Posterior vena cava (tissue), 2 donors: ENCODE measurements at regions not wholly inside any gene's neighbourhood (a gene's known extent, or its start where the extent isn't known, plus 50 kb on each side); places are given as distances from the start of the nearest gene placed in this dataset.

ENCODE experiments used
- DNase-seq: peaks from one replicate; pipeline ENCODE4 v3.0.0-alpha.2; 2020; ENCODE audit warnings: low spot score
- intact Hi-C, 2 donors: fragments of 100-400 bp; cut with DNase I; formaldehyde crosslinking; loops; one replicate each; pipeline versions ENCODE4 v1.14.1 to v1.14.2; 2022 to 2023
- donor health status: DM: yes; HTN: yes; CAD: no.
- donor health status: DM: yes; HTN: yes; CAD: no.

DNA sequence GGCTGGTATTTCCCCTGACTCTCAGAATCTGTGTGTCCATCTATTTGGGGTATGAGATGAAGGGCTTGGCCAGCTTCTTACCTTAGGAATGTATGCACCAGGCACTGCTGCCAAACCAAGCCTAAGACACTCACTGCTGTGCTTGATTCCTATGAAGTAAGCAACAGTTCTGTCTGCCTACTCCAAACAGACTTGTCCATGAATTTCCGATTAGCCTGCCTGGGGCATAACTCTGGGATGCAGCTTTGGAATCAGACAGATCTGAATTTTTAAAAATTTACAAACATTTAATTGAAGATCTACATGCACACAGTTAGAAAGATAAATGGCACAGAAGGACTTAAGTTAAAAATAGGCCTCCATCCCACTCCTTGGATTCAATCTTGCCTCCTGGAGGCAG lies 59.5 kb upstream of the JDP2 start:
- intact Hi-C loops = no loop called here
- no peak for DNase-seq

DNA sequence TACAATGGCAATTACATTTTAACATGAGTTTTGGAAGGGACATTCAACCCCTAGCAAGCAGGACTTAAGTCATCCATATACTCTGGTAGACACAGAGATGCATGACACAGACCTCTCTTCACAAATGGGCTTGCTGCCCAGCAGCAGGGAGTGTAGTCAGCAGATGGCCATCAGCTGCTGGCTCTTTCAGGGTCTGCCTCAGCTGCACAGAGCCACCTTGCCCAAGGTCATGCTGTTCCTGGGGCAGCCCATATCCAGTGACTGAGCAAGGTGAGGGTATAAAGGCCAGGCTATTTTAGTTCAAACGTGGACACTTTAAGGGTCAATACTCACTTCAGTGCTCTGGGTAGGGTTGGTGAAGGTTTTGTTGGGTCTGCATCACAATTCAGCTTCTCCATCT lies 58.3 kb upstream of the JDP2 start:
- DNase-seq = no peak
- intact Hi-C loops = no loop called here

DNA sequence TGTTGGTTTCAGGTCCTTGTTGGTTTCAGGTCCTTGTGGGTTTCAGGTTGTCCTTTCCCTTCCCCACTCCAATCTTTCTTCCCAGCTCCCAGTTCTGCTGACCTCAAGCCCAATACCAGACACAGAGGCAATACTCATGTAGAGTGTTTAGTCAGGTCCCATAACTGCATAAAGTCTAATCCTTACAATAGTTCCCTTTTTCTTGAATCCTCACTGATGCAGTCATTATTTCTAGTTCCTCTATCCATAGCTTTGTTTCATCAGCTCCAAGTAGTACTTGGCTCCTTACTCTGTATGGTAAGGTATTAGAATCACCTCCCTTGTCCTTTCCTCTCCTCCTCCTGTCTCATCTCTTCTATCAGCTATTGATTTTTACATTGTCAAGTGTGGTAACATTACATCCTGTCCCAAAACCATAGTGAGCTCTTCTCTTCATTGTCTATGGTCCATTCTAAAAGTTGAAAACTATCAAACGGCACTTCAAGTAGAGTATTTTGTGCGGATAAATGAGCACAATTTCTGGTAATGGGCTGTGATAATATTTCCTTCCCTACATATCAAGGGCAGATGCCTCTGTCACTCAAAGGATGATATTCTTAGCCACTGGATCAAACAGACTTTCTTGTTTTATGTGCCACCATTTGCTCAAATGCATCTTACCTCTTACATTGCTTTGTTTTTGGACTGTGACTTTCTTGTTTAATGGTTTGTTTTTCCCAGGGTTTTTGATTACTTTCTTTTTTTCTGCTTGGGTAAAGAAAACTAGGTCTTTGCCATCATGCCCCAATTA lies 57.2 kb upstream of the JDP2 start:
- intact Hi-C loops = no loop called here
- DNase-seq = no peak

DNA sequence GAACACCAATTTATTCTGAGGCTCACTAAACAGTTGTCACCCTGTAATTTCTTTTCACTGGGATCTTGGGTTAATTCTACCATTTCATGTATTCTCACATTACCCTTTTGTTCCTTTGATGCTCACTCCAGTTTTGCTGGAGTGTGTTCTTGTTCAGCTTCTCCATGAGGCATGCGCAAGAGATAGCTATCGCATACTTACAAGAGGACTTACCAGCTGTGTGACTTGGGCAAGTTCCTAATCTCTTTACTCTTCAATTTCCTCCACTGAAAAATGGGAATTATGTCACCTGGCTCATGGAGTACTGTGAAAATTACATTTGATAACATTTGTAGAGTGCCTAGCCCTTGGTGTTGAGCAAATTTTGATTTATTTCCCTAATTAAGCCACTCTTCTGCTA lies 56.5 kb upstream of the JDP2 start:
- intact Hi-C loops = no loop called here
- DNase-seq = no peak

DNA sequence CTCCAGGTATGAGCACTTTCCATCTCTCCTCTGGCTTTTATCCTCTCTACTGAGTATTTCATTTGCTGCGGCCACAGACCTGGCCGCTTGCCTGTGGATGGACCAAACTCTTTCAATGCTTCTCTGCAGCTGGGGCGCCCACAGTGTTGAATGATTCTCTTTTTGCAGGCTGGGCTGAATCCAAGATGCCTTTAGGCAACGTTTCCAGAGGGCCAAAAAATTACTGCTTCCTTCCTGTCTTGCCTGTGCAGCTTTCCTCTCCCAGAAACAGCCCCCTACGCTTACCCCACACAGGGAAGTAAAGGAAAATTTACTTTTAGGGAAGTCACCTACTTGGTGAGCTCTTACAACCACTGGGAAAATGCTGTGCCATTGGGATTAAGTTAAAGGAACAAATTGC lies 55.6 kb upstream of the JDP2 start:
- no peak for DNase-seq
- intact Hi-C loops = no loop called here

DNA sequence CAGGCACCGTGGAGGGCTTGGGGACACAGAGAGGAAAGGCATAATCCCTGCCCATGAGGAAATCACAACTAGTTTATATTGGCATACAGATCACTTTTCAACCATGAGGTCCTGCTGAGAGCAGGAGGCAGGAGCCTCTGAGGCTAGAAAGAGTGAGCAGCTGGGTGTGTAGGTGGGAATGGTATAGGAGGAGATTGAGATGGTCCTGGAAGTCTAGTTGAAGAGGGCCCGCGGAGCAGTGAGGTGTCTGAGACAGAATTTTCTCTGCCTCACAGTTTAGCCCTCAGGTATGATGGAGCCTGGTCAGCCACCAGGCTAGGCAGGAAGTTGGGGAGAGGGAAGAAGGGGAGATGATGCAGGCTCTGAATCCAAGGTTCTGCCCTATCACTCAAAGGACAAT lies 54.7 kb upstream of the JDP2 start:
- intact Hi-C loops = no loop called here
- no peak for DNase-seq

DNA sequence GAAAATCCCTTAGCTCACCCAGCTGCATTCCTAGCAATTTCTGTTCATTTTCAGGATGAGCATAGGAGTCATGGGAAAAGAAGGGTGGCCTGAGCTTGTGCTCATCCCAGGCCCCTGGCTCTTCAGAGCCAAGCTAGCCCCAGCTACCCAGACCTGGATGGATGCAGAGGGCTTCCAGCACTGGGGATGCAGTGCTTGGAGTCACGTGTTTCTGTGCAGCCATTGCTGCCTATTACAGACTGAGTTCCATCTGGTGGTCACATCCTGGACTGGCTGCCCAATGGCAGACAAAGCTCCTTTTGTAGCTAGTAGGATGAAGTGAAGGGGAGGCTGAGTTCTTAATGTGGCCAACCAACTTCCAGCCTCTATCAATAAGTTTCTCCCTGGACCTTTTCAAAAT lies 54.2 kb upstream of the JDP2 start:
- intact Hi-C loops = no loop called here
- no peak for DNase-seq

DNA sequence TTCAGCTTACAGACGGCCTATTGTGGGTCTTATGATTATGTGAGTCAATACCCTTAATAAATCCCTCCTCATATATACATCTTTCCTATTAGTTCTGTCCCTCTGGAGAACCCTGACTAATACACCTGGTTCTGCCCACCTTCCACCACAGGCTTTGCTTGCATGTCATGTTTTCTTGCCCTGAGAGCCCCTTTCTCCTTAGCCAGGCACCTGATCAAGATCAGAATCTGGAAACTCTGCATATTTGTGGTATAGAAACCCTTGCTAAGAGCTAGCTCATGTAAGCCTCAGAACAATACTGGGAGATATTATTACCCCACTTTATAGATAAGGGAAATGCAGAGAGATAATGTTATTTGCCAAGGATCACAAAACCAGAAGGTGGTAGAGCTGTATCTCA lies 52.9 kb upstream of the JDP2 start:
- intact Hi-C loops = no loop called here
- DNase-seq = no peak

DNA sequence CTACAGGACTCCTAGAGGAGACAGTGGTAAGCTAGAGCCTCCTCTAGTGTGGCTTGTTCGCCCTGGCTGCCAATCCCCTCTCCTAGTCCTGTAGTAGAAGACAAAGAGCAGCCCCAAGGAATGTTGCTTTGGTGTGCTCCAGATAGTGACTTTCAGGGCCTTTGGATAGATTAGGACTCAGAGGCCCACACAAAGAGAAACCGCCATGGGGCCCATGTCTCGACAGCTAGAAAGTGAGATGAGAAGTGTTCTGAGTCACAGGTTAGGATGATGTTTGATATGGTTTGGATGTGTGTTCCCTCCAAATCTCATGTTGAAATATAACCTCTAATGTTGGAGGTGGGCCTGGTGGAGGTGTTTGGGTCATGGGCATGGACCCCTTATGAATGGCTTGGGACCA lies 51.8 kb upstream of the JDP2 start:
- DNase-seq = no peak
- intact Hi-C loops = no loop called here
